ENCODE measurements at regions not wholly inside any gene's neighbourhood (a gene's known extent, or its start where the extent isn't known, plus 50 kb on each side); places are given as distances from the start of the nearest gene placed in this dataset.
"Not testable (repeated sequence)": the region's sequence is repeated elsewhere in the genome, so short reads cannot be mapped to it uniquely, and the experiment has no call there.

GRCh38 chr1:10914056-10914455, 98.4 kb upstream of the TARDBP start:
- DNase-seq = no peak

- DNase-seq = no peak
Observed at GRCh38 chr1:10915594-10915993, 96.9 kb upstream of the TARDBP start.

GRCh38 chr1:10916311-10916710, 96.1 kb upstream of the TARDBP start:
- no peak for DNase-seq

GRCh38 chr1:10916991-10917390, 95.5 kb upstream of the TARDBP start:
- no peak for DNase-seq

- DNase-seq = no peak
Observed at GRCh38 chr1:10917513-10918454, 94.7 kb upstream of the TARDBP start.

GRCh38 chr1:10918531-10918930, 93.9 kb upstream of the TARDBP start:
- no peak for DNase-seq

GRCh38 chr1:10920063-10920626, 92.3 kb upstream of the TARDBP start:
- no peak for DNase-seq

GRCh38 chr1:10922315-10923060, 90.0 kb upstream of the TARDBP start:
- not testable (repeated sequence) for DNase-seq

- DNase-seq = no peak
Observed at GRCh38 chr1:10924030-10924429, 88.4 kb upstream of the TARDBP start.

- DNase-seq = no peak
Observed at GRCh38 chr1:10928654-10929053, 83.8 kb upstream of the TARDBP start.

GRCh38 chr1:10932088-10932487, 80.4 kb upstream of the TARDBP start:
- no peak for DNase-seq

GRCh38 chr1:10934150-10934818, 78.2 kb upstream of the TARDBP start:
- DNase-seq = no peak

- DNase-seq = no peak
Observed at GRCh38 chr1:10935246-10935645, 77.2 kb upstream of the TARDBP start.

GRCh38 chr1:10935724-10936123, 76.7 kb upstream of the TARDBP start:
- no peak for DNase-seq

GRCh38 chr1:10936998-10937901, 75.2 kb upstream of the TARDBP start:
- DNase-seq = no peak

GRCh38 chr1:10938741-10939417, 73.6 kb upstream of the TARDBP start:
- no peak for DNase-seq

- no peak for DNase-seq
Observed at GRCh38 chr1:10939654-10940450, 72.6 kb upstream of the TARDBP start.

- DNase-seq = no peak
Observed at GRCh38 chr1:10940451-10940804, 72.0 kb upstream of the TARDBP start.

GRCh38 chr1:10940838-10941237, 71.6 kb upstream of the TARDBP start:
- no peak for DNase-seq

GRCh38 chr1:10941891-10942541, 70.4 kb upstream of the TARDBP start:
- DNase-seq = peak; percentile 66
